Stromal cell of bone marrow (primary cell): ENCODE measurements at regions not wholly inside any gene's neighbourhood (a gene's known extent, or its start where the extent isn't known, plus 50 kb on each side); places are given as distances from the start of the nearest gene placed in this dataset.

Experiments
- DNase-seq: peaks from one replicate; pipeline ENCODE4 v3.0.0-alpha.2; 2012; ENCODE audit warnings: low read depth

- no peak for DNase-seq
Observed at GRCh38 chr6:169165561-169166300, 87.9 kb downstream of the THBS2 start.

DNA sequence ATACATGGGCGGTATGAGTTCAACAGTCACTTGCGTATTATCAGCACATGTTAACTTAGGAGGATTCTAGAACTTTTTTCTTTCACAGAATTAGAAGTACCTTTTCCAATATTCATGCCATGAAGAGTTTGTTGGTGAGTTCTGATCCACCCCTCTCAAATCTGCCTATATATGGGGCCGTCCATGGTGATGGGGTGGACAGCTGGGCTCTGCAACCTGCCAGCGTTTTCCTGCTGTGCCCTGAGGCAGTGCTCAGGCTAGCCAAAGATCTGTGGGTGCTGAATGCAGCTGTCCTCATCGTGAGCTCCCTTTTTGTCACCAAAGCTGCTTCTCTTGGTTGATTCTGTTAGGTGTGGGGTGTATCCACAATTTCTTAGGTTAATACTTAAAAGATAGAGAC is 88.7 kb downstream of the THBS2 start:
- DNase-seq, result no peak

GRCh38 chr6:169164451-169164850 is 89.2 kb downstream of the THBS2 start:
- DNase-seq, result no peak

DNA sequence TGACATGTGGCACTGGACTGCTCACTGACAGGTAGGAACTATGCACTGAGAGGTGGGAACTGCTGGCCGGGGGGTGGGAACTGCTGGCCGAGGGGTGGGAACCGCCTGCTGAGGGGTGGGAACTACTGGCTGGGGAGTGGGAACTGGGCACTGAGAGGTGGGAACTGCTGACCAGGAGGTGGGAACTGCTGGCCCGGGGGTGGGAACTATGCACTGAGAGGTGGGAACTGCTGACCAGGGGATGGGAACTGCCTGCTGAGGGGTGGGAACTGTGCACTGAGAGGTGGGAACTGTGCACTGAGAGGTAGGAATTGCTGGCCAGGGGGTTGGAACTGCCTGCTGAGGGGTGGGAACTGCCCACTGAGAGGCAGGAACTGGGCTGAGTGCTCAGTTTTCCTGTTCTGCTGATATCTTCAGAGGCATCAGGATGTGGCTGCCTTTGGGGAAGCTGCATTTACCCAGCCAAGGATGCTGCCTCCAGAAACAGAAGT is 90.2 kb downstream of the THBS2 start:
- no peak for DNase-seq

GRCh38 chr6:169162752-169163407 is 90.8 kb downstream of the THBS2 start:
- peak; percentile 99 for DNase-seq

DNA sequence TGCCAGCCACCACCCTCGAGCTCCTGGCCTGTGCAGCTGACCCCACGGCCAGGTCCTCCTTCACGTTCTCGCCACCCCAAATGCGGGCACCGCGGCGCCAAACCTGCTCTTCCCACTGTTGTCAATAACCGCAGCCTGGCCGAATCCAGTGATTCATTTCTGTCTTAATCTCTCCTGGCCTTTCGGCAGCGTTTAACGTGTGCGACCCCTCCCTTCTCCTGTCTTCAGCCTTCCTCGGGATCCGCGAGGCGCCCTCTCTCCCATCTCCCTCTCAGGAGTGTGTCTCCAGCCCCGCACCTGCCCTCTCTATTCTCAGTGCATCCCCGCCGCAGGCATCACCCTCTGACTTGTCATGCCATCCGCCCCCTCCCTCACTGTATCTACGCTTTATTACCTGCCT is 91.4 kb downstream of the THBS2 start:
- no peak for DNase-seq

DNA sequence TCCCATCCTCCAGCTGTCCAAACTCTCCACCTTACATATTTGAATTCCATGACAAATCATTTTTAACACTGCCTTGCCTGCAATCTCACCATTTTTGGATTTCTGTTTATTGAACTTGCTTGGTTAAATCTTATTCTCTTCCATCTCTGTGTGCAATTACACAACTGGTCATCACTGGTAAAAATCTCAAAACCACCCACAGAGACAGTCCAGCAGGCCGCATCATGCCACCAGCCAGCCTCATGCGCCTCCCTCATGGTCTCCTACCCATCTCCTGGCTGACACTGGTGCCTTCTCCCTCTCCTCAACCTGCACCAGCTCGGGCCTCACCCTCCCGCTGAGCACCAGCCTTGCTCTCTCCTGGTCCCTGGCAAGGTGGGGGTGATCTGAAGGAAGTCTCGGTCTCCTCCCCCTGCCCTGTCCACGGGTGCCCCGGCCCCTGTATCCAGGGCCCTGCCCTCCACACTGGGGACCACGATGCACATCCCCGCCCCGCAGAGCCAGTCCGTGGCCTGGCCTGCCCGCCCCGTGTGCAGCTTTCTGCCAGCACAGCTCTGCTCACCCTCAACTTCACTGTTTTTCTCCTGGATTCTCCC is 92.0 kb downstream of the THBS2 start:
- DNase-seq, result no peak

GRCh38 chr6:169160855-169161560 is 92.6 kb downstream of the THBS2 start:
- DNase-seq, result no peak

GRCh38 chr6:169160091-169160854 is 93.4 kb downstream of the THBS2 start:
- no peak for DNase-seq

DNA sequence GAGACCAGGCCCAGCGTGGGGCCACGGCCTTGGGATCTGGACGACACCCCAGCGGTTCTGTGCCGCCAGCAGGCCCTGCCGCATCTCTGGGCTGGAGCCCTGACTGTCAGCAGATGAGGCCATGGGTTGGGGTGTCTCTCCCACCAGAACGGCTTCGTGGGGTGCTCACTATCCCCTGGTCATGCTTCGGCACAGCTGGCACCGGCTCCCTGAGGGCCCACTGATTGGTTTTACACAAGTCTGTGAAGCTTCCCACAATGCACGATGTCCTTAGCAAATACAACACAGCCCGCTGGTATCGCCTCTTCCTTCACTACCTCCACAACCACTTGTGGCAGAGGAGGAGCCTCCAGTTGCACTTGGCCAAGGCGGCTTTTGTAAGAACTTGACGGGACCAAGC is 94.3 kb downstream of the THBS2 start:
- no peak for DNase-seq

GRCh38 chr6:169158691-169159090 is 95.0 kb downstream of the THBS2 start:
- no peak for DNase-seq

DNA sequence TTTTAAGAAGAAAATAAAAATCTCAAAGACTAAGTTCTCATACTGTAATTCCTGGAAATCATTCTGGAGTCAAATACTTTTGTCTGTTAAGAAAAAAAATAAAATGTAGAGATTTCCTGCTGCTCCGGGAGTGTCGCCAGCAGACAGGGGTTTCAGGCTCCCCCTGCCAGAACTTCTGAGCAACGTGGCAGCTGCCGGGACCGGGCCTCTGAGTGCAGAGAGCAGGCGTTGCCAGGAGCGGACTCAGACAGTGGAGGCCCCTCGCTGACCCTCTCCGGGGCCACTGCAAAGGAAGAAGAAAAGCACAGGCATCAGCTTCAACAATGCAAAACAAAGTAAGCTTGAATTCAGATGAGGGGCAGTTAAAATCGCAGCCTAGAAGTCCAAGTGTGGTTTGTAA is 95.5 kb downstream of the THBS2 start:
- DNase-seq, result peak; percentile 63

GRCh38 chr6:169157197-169158148 is 96.2 kb downstream of the THBS2 start:
- no peak for DNase-seq

- DNase-seq, result no peak
Observed at GRCh38 chr6:169156793-169157147, 96.9 kb downstream of the THBS2 start.

GRCh38 chr6:169156108-169156792 is 97.4 kb downstream of the THBS2 start:
- no peak for DNase-seq

DNA sequence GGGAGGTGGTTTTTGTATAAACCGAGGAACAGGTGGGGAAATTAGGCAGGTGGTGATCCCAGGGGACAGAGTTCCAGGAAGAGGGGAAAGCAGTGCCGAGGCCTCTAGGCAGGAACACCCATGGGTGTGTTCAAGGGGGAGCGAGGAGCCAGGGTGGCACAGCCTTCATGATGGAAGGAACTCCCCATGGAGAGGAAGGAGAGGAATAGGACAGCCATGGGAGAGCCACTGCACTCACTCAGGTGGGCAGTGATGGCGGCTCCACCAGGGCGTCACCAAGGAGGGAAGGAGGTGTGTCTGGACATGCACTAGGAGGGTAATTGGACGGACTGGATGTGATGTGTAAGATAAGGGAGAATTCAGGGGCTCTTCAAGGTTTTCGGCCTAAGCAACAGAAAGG is 98.2 kb downstream of the THBS2 start:
- DNase-seq, result no peak

DNA sequence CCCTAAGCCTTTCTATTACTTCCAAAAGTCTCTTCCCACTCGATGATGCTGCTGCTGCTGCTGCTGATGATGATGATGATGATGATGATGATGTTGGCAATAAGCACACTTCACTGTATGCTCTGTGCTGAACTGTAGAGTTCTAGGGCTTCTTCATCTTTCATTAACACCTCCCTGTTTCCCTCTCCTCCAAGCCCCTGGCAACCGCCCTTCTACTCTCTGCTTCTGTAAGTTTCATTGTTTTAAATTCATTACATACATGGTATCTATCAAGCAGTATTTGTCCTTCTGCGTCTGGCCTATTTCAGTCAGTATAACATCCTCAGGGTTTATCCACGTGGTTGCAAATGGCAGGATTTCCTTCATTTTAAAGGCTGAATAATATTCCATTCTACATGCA is 100.2 kb downstream of the THBS2 start:
- no peak for DNase-seq

DNA sequence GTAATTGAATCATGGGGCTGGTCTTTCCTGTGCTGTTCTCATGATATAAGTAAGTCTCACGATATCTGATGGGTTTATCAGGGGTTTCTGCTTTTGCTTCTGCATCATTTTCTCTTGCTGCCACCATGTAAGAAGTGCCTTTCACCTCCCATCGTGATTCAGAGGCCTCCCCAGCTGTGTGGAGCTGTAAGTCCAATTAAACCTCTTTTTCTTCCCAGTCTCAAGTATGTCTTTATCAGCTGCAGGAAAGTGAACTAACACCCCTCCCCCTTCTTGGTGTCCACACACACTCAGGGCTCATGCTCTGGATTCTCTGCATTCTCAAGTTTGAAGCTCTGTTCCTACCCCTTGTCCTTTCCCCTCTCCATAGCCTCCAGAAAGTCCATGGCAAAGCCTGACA is 107.1 kb downstream of the THBS2 start:
- no peak for DNase-seq

GRCh38 chr6:169145991-169146501 is 107.6 kb downstream of the THBS2 start:
- no peak for DNase-seq

DNA sequence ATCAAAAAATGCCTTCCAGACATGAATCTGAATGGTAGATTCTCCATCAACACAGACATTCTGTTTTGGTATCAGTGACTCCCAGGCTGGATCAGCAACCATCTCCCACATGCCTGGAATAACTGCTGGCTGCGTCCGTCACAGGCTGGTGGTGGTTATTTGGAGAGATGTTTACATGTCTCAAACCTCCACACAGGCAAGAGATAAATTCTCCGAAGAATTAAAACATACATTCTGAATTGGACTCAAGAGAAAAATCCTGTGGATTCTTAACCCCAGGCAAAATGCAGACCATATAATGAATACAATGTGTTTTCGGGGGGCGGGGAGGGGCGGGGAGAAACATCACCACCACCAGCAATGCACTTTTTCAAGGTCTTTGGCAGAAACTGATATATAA is 108.2 kb downstream of the THBS2 start:
- DNase-seq, result no peak
